ENCODE measurements at regions not wholly inside any gene's neighbourhood (a gene's known extent, or its start where the extent isn't known, plus 50 kb on each side); places are given as distances from the start of the nearest gene placed in this dataset.

DNA sequence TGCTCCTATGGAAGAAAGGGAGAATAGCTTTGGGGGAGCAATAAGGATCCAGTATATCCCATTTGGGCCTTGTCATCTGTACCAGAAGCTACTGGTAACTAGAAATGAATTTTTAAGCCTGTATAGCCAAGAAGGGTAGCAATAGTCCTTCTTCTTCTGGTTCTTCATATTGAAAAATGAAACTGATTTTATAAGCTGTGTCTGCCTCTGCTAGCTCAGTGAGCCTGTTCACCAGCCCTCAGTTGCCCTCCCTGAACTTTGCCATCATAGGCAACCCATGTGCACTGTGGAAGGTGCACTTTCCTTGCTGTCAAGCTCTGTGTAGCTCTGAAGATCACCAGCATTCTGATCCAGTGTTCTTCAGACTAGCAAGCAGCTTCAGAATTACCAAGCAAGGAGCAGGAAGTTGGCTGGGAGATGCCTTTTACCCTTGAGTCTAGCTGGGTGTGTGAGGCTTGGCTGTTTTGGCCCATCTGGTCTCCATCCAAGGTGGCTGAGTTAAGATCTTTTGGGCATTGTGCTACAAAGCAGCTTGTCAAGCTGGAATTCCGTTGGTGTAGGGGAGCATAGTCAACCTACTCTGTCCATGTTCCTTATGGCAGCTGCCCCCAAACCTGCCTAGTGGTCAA lies 55.8 kb upstream of the MGAT5 start:
- TF ChIP-seq, protein P1, sequence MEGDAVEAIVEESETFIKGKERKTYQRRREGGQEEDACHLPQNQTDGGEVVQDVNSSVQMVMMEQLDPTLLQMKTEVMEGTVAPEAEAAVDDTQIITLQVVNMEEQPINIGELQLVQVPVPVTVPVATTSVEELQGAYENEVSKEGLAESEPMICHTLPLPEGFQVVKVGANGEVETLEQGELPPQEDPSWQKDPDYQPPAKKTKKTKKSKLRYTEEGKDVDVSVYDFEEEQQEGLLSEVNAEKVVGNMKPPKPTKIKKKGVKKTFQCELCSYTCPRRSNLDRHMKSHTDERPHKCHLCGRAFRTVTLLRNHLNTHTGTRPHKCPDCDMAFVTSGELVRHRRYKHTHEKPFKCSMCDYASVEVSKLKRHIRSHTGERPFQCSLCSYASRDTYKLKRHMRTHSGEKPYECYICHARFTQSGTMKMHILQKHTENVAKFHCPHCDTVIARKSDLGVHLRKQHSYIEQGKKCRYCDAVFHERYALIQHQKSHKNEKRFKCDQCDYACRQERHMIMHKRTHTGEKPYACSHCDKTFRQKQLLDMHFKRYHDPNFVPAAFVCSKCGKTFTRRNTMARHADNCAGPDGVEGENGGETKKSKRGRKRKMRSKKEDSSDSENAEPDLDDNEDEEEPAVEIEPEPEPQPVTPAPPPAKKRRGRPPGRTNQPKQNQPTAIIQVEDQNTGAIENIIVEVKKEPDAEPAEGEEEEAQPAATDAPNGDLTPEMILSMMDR (IDR thresholded peaks at IDR 0.05): no peak
- TF ChIP-seq POLR2A (IDR thresholded peaks at IDR 0.05): no peak
- TF ChIP-seq POLR2AphosphoS5 (IDR thresholded peaks at IDR 0.05): no peak

All from upper lobe of left lung (tissue), 4 donors.